ENCODE measurements at regions not wholly inside any gene's neighbourhood (a gene's known extent, or its start where the extent isn't known, plus 50 kb on each side); places are given as distances from the start of the nearest gene placed in this dataset.

GRCh38 chr1:219528633-219529032 is 84.3 kb downstream of the ZC3H11B start:
- no peak for TF ChIP-seq TSHZ2 (CRISPR knock-in tag; IDR thresholded peaks at IDR 0.05)
- TF ChIP-seq ZNF8 (CRISPR knock-in tag; IDR thresholded peaks at IDR 0.05), result no peak
- ATAC-seq, result no peak

GRCh38 chr1:219527994-219528393 is 84.9 kb downstream of the ZC3H11B start:
- no peak for ATAC-seq
- TF ChIP-seq TSHZ2 (CRISPR knock-in tag; IDR thresholded peaks at IDR 0.05) (no peak), RARB (CRISPR knock-in tag; IDR thresholded peaks at IDR 0.05) (no peak), PATZ1 (CRISPR knock-in tag; IDR thresholded peaks at IDR 0.05; ENCODE audit: borderline replicate concordance) (no peak), ZNF565 (CRISPR knock-in tag; conservative IDR thresholded peaks at IDR 0.05; ENCODE audit: low read depth) (no peak), ZFP3 (CRISPR knock-in tag; IDR thresholded peaks at IDR 0.05) (no peak), ZFP30 (CRISPR knock-in tag; IDR thresholded peaks at IDR 0.05) (no peak), ZNF8 (CRISPR knock-in tag; IDR thresholded peaks at IDR 0.05) (no peak), OSR1 (CRISPR knock-in tag; IDR thresholded peaks at IDR 0.05) (no peak), CSRNP3 (CRISPR knock-in tag; IDR thresholded peaks at IDR 0.05) (no peak), ZC3H10 (CRISPR knock-in tag; IDR thresholded peaks at IDR 0.05) (no peak), ARNTL (CRISPR knock-in tag; IDR thresholded peaks at IDR 0.05; ENCODE audit: borderline replicate concordance, low read depth) (no peak), GLIS3 (CRISPR knock-in tag; IDR thresholded peaks at IDR 0.05) (no peak), CSDC2 (CRISPR knock-in tag; IDR thresholded peaks at IDR 0.05) (no peak), TCF4 (CRISPR knock-in tag; IDR thresholded peaks at IDR 0.05; ENCODE audit: borderline replicate concordance) (no peak), BACH2 (CRISPR knock-in tag; IDR thresholded peaks at IDR 0.05; ENCODE audit: borderline replicate concordance) (no peak), SNAI2 (CRISPR knock-in tag; IDR thresholded peaks at IDR 0.05) (no peak), ESRRG (CRISPR knock-in tag; IDR thresholded peaks at IDR 0.05) (no peak), POU6F1 (CRISPR knock-in tag; IDR thresholded peaks at IDR 0.05; ENCODE audit: borderline replicate concordance, low read depth) (no peak)

GRCh38 chr1:219526074-219526473 is 86.8 kb downstream of the ZC3H11B start:
- no peak for TF ChIP-seq ZFP30 (CRISPR knock-in tag; IDR thresholded peaks at IDR 0.05)
- TF ChIP-seq ISL1 (CRISPR knock-in tag; IDR thresholded peaks at IDR 0.05), result no peak
- no peak for TF ChIP-seq ZNF70 (CRISPR knock-in tag; IDR thresholded peaks at IDR 0.05)
- ATAC-seq, result no peak
